HG02840 (cell line): ENCODE measurements at regions not wholly inside any gene's neighbourhood (a gene's known extent, or its start where the extent isn't known, plus 50 kb on each side); places are given as distances from the start of the nearest gene placed in this dataset.
"Not testable (repeated sequence)": the region's sequence is repeated elsewhere in the genome, so short reads cannot be mapped to it uniquely, and the experiment has no call there.

Experiments
- ATAC-seq: cut with Tn5 transposase; IDR thresholded peaks from one replicate; pipeline ENCODE4 v1.9.1; 2021; ENCODE audit warnings: mild to moderate bottlenecking, moderate library complexity, moderate number of reproducible peaks; ENCODE audit not compliant: unreplicated experiment, low FRiP score

- no peak for ATAC-seq
Observed at GRCh38 chr4:83213640-83214039, 71.0 kb downstream of the COQ2 start.

DNA sequence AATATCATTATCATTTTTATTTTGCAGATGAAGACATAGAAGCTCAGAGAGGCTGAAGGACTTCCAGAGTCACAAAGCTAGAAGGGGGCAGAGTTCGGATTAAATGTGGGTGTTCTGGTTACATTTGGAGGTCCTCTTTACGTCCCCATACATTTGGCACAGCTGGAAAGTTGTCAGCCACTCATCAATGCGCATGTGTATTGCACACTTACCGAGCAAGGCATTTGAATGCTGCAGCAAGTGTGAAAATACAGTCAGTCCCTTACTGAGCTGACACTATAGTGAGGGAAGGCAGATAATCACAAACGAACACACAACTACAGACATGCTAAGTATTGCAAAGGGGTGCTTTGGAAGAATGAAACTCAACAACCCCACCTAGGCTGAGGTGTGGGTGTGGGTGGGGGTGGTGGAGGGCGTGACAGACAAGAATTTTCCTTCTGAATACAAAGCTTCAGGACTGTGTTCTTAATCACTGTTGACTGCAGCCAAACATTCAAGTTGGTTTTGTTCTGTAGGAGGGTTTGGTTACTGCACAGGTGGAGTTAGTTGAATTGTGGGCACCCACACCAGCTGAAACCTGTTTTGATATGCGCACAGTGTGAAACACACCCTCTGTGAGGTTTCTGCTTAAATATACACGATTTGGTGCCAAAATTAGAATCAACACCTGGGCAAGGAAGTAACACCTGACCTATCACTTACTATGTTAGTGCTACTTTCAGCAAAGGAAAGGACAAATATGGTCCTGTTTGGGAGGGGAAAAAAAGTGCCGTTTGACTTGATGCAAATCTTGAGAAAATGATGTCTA is 72.4 kb downstream of the COQ2 start:
- ATAC-seq, result peak; percentile 52

- no peak for ATAC-seq
Observed at GRCh38 chr4:83209419-83209818, 75.2 kb downstream of the COQ2 start.

DNA sequence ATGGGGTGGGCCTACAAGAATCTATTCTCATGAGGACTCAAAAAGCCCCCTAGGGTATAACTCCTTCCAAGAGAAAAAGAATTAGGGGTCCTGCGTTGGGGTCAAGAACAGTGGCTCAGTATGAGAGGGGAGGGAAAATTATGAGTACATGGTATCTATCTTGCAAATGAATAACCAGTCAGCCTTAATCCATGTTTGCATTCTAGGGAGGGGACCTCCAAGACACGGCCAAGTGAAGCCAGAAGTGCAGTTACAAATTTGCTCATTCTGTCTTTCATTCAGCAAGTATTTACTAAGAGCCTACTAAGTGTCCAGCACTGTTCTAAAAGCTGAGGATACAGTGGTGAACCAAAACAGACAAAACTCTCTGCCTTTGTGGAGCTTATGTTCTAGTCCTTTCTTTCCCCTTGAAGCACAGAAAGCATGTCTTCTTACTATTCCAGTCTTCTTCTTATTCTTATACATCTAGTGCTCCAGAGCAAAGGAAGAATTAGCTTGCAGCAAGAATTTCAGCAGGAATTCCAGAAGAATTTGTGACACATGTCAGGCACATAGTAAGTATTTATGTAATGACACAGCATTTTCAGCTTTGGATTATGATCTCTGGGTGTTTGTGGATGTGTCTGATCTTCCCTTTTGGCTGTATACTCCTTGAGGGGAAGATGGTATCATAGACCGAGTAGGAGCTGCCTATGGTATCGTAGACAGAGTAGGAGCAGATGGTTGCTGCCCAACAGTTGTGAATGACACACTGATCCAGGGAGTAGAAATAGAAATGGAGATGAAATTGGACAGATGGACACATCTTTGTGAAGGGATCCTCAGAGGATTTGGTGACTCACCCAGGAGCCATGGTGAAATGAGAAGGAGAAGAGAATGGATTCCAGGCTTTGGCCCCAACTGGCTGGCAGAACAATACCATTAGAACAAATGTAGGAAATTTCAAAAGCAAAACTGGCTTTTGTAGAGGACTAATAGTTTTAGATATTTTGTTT is 75.9 kb downstream of the COQ2 start:
- ATAC-seq, result no peak

DNA sequence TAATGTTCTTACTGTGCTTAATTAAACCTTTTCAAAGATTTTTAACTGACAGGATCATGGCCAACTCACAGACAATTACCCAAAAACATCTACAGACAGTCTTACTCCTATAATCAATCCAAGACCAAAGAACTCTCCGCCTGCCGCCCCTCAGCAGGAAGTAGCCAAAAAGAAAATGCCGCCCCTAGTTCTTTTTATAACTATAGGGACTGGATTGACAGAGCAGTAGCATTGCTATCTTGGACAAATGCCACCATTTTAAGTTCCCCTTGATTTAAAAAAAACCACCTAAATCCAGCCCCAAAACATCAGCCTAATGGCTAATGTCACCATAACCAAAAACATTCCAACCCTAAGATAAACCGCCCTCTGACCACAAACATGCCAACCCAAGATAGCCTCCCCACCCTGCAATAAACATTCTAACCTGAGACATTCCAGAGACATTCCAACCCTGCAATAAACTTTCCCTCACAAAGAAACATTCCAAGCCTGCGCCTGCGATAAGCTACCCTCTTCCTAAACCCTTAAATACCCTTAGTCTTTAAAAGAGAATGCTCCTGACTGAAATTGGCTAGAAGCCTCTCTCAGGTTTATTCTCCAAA is 77.0 kb downstream of the COQ2 start:
- ATAC-seq, result no peak

- ATAC-seq, result no peak
Observed at GRCh38 chr4:83205760-83206159, 78.8 kb downstream of the COQ2 start.

- no peak for ATAC-seq
Observed at GRCh38 chr4:83204731-83205130, 79.9 kb downstream of the COQ2 start.

DNA sequence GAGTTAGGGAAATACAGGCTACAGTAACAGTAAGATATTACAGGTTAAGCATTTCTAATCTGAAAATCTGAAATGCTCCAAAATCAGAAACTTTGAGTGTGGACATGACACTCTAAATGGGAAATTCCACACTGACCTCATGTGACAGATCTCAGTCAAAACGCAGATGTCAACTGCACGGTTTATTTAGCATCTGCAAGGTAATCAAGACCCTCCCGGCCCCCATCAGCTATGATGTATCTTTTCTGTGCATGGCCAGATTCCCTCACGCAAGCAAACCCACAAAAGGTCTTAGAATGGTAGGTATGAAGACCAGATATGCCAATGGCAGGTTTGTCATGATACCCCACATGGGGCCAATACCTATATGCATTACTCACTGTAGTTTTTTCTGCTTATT is 82.8 kb downstream of the COQ2 start:
- ATAC-seq, result no peak

- no peak for ATAC-seq
Observed at GRCh38 chr4:83197555-83198235, 83.2 kb upstream of the PLAC8 start.

GRCh38 chr4:83196921-83197320 is 82.4 kb upstream of the PLAC8 start:
- ATAC-seq, result no peak

DNA sequence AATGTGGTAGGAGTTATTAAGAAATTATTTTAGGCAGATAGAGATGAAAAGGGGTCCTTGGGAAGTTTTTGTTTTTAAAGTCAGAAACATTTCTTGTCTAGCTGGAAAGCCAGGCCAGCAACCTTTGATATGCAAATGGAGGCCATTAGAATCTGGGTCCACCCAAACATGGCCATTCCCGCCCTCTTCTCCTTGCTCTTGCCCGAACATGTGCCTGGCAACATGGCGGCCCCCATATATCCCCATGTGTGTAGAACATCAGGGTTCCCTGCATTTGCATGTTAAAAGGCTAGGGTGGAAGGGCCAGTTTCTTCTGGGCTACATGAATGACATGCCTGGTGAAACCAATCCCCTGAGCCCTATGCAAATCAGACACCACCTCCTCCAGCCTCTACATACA is 80.7 kb upstream of the PLAC8 start:
- ATAC-seq, result no peak

- ATAC-seq, result not testable (repeated sequence)
Observed at GRCh38 chr4:83194588-83194987, 80.1 kb upstream of the PLAC8 start.

- no peak for ATAC-seq
Observed at GRCh38 chr4:83192634-83193033, 78.1 kb upstream of the PLAC8 start.

DNA sequence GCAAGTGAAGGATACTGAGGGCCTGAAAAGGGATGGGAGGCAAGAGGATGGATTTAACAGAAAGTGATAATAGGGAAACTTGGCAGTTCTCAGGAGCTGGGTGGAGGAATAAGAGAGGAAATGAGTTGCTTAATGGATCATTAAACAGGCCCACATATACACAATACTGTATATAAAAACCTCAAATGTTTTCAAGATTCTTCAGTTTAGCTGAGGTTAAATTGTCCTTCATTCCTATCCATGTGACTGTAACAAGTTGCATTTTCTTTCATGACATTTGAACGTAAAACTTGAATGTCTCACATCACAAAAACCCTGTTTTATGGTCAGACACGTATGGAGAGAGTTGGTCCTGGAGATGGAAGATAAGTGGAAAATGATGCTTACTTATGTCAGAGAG is 76.5 kb upstream of the PLAC8 start:
- no peak for ATAC-seq

DNA sequence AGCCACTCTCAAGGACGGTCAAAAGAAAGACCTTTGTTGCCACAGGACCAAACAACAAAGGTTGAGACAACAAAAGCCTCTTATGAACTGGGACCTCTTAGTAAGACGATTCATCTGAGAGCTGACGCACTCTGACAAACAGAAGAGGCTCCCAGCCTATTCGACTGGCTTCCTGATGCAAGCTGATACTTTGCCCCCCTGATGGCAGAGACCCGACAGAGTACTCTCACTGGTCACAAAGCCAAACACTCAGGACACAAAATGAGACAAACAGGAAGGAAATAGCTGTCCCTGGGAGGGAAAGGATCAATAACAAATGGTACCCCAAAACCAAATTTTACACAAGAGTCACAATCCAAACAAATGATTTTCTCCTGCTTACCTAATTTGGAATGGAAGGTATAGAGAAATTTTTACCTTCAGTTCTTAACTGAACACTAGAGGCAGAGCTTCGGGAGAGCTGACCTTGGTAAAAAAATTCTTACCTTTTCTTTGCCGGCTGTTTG is 75.2 kb upstream of the PLAC8 start:
- ATAC-seq, result no peak

DNA sequence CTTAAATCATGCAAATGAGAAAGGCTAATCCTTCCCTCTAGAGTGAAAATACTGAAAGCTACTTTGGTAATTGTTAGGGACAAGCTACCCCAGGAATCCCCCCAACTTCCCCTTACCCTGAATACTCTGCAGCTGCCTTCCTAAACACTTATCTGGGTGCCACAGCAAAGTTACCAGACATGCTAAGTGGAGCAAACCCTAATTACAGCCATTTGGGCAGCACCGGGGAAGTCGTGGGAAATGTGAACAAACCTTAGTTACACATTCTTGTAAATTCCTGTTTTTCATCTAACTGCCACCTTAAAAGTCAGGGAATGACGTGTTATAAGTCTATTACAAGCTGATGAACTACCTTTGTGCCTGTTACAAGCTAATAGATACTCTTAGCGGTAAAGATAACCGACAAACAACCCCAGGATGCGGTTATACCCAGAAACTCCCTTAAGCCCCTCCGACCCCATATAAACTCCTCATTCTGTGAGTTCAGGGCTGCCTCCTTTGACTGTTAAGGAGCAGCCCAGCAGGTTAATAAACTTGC is 66.0 kb upstream of the PLAC8 start:
- no peak for ATAC-seq

DNA sequence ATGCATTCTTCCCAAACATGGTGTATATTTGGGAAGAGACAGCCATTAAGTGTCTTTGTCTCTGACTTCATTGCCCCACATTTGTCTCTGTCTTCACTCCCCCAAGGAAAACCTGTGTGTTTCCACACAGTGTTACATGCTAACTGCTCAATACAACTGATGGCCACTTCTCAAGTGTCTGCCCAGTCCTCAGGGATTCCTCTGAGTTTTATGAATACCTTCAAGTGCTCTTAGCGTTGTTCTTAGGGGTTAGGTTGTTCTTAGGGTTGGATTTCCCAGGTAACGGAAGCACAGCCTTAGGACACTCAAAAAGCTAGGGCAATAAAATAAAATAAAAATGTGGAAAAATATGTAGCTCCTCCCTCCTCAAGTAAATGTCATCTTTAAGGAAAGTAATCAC is 64.7 kb upstream of the PLAC8 start:
- ATAC-seq, result no peak

GRCh38 chr4:83178029-83178428 is 63.5 kb upstream of the PLAC8 start:
- no peak for ATAC-seq

- ATAC-seq, result no peak
Observed at GRCh38 chr4:83177182-83177581, 62.7 kb upstream of the PLAC8 start.

GRCh38 chr4:83174844-83175414 is 60.4 kb upstream of the PLAC8 start:
- ATAC-seq, result peak; percentile 50
